ENCODE measurements at regions not wholly inside any gene's neighbourhood (a gene's known extent, or its start where the extent isn't known, plus 50 kb on each side); places are given as distances from the start of the nearest gene placed in this dataset.
A peak's percentile ranks its signal among the peaks of the same experiment; 100 is the strongest.

GRCh38 chr18:4510711-4511110 is 55.6 kb upstream of the DLGAP1 start:
- peak; percentile 0 for DNase-seq

- no peak for DNase-seq
These were observed 55.1 kb upstream of the DLGAP1 start for GRCh38 chr18:4510160-4510559.

All from hematopoietic multipotent progenitor cell treated with erythropoietin and hydrocortisone succinate and interleukin-3 and kit ligand, for 6 days (in vitro differentiated cells).